WTC11 (cell line): ENCODE measurements at regions not wholly inside any gene's neighbourhood (a gene's known extent, or its start where the extent isn't known, plus 50 kb on each side); places are given as distances from the start of the nearest gene placed in this dataset.
"Not testable (repeated sequence)": the region's sequence is repeated elsewhere in the genome, so short reads cannot be mapped to it uniquely, and the experiment has no call there.

Source experiments
- ATAC-seq: fragments of 200-7000 bp; cut with Tn5 transposase; 2 replicates; pipeline ENCODE4 v1.10.0; 2021; ENCODE audit warnings: mild to moderate bottlenecking, moderate library complexity
- CTCF ChIA-PET: fragments of 300-600 bp; sonication (Branson Sonifier 250); formaldehyde crosslinking; loops from one replicate; lab custom pipeline; 2021; ENCODE audit warnings: antibody characterized with exemption; lab: Charles Lee
- POLR2A ChIA-PET: fragments of 350-600 bp; sonication (Branson Sonifier 250); formaldehyde crosslinking; loops from one replicate; lab custom pipeline; 2021; ENCODE audit warnings: antibody characterized with exemption; lab: Charles Lee
- DNase-seq: peaks from one replicate; pipeline ENCODE4 v3.0.0; 2021; ENCODE audit warnings: low spot score
- H3K27ac Mint-ChIP-seq: 2 replicates; pipeline ENCODE4 v1.8.0; 2021; ENCODE audit warnings: mixed read lengths
- H3K27me3 Mint-ChIP-seq: 2 replicates; pipeline ENCODE4 v1.8.0; 2021; ENCODE audit warnings: low read depth, mild to moderate bottlenecking, moderate library complexity, mixed read lengths
- H3K36me3 Mint-ChIP-seq: 2 replicates; pipeline ENCODE4 v1.8.0; 2021; ENCODE audit warnings: mixed read lengths
- H3K4me1 Mint-ChIP-seq: 2 replicates; pipeline ENCODE4 v1.8.0; 2022; ENCODE audit warnings: mixed read lengths
- H3K4me3 Mint-ChIP-seq: 2 replicates; pipeline ENCODE4 v1.8.0; 2021; ENCODE audit warnings: mild to moderate bottlenecking, moderate library complexity, mixed read lengths
- H3K9me3 Mint-ChIP-seq: 2 replicates; pipeline ENCODE4 v1.8.0; 2021; ENCODE audit warnings: mixed read lengths
- ATF2 ChIP-seq: sonication (generic); formaldehyde crosslinking; IDR thresholded peaks from 2 replicates; pipeline ENCODE4 v1.8.1; 2022; ENCODE audit warnings: low read depth, missing genetic modification reagents, borderline replicate concordance
- CBFB ChIP-seq: sonication (generic); formaldehyde crosslinking; IDR thresholded peaks from 2 replicates; pipeline ENCODE4 v1.8.1; 2022; ENCODE audit warnings: mild to moderate bottlenecking, low read depth, missing genetic modification reagents
- CREM ChIP-seq: sonication (generic); formaldehyde crosslinking; IDR thresholded peaks from 2 replicates; pipeline ENCODE4 v1.8.1; 2022; ENCODE audit warnings: mild to moderate bottlenecking, missing genetic modification reagents, moderate library complexity
- CTCF ChIP-seq: fragments of 200-600 bp; IDR thresholded peaks from 2 replicates; pipeline ENCODE4 v1.8.0; 2022; ENCODE audit warnings: antibody characterized with exemption
- EMX1 ChIP-seq: fragments of 250-450 bp; sonication (Bioruptor Pico); IDR thresholded peaks from 2 replicates; pipeline ENCODE4 v1.8.0; 2021; ENCODE audit warnings: mild to moderate bottlenecking
- FOXP1 ChIP-seq: sonication (generic); formaldehyde crosslinking; IDR thresholded peaks from 2 replicates; pipeline ENCODE4 v1.8.0; 2022; ENCODE audit warnings: missing genetic modification reagents, mild to moderate bottlenecking, moderate library complexity, borderline replicate concordance
- FOXP4 ChIP-seq: sonication (generic); formaldehyde crosslinking; IDR thresholded peaks from 2 replicates; pipeline ENCODE4 v1.8.0; 2022; ENCODE audit warnings: mild to moderate bottlenecking, missing genetic modification reagents
- GRHL2 ChIP-seq: fragments of 250-450 bp; sonication (Bioruptor Pico); IDR thresholded peaks from 2 replicates; pipeline ENCODE4 v1.8.0; 2022; ENCODE audit warnings: mild to moderate bottlenecking, moderate library complexity; ENCODE audit not compliant: insufficient replicate concordance, severe bottlenecking
- NR1H2 ChIP-seq: sonication (generic); formaldehyde crosslinking; IDR thresholded peaks from 2 replicates; pipeline ENCODE4 v1.9.0; 2021; ENCODE audit warnings: mild to moderate bottlenecking, moderate library complexity, missing genetic modification reagents
- SMAD4 ChIP-seq: sonication (generic); formaldehyde crosslinking; IDR thresholded peaks from 2 replicates; pipeline ENCODE4 v1.8.0; 2022; ENCODE audit warnings: mild to moderate bottlenecking, missing genetic modification reagents
- TCF7 ChIP-seq: sonication (generic); formaldehyde crosslinking; IDR thresholded peaks from 2 replicates; pipeline ENCODE4 v1.8.0; 2022; ENCODE audit warnings: mild to moderate bottlenecking, low read depth, missing genetic modification reagents, moderate library complexity
- TEAD1 ChIP-seq: sonication (generic); formaldehyde crosslinking; IDR thresholded peaks from 2 replicates; pipeline ENCODE4 v1.8.0; 2022; ENCODE audit warnings: mild to moderate bottlenecking, missing genetic modification reagents
- TP53 ChIP-seq: sonication (generic); formaldehyde crosslinking; IDR thresholded peaks from 2 replicates; pipeline ENCODE4 v1.8.1; 2023; ENCODE audit warnings: mild to moderate bottlenecking, missing genetic modification reagents
- USF2 ChIP-seq: sonication (generic); formaldehyde crosslinking; IDR thresholded peaks from 2 replicates; pipeline ENCODE4 v1.8.1; 2023; ENCODE audit warnings: mild to moderate bottlenecking, missing genetic modification reagents, moderate library complexity
- ZBTB43 ChIP-seq: sonication (generic); formaldehyde crosslinking; IDR thresholded peaks from 2 replicates; pipeline ENCODE4 v1.8.1; 2023; ENCODE audit warnings: mild to moderate bottlenecking, missing genetic modification reagents
- ZMAT4 ChIP-seq: fragments of 250-450 bp; sonication (Bioruptor Pico); IDR thresholded peaks from 2 replicates; pipeline ENCODE4 v1.9.0; 2021; ENCODE audit warnings: mild to moderate bottlenecking
- ZNF121 ChIP-seq: sonication (generic); formaldehyde crosslinking; IDR thresholded peaks from 2 replicates; pipeline ENCODE4 v1.8.0; 2023; ENCODE audit warnings: missing genetic modification reagents
- ZNF219 ChIP-seq: sonication (generic); formaldehyde crosslinking; IDR thresholded peaks from 2 replicates; pipeline ENCODE4 v1.8.0; 2023; ENCODE audit warnings: missing genetic modification reagents, mild to moderate bottlenecking, borderline replicate concordance
- TF ChIP-seq, protein P1 (sequence below): sonication (generic); formaldehyde crosslinking; IDR thresholded peaks from 2 replicates; pipeline ENCODE4 v1.8.1; 2023; ENCODE audit warnings: mild to moderate bottlenecking, missing genetic modification reagents, moderate library complexity
- TF ChIP-seq, protein P2 (sequence below): sonication (generic); formaldehyde crosslinking; IDR thresholded peaks from 2 replicates; pipeline ENCODE4 v1.8.1; 2022; ENCODE audit warnings: low read depth, mild to moderate bottlenecking, moderate library complexity, missing genetic modification reagents, borderline replicate concordance

GRCh38 chr4:156374069-156374468, 420.4 kb upstream of the CTSO start:
- Mint-ChIP-seq H3K4me1 (peaks cover 15% of the 10 kb centered on the region), H3K27me3 (no peaks in the 10 kb centered on the region), H3K9me3 (no peaks in the 10 kb centered on the region; the same call in 1 of the 2 replicates), H3K36me3 (peaks cover 3% of the 10 kb centered on the region), H3K27ac (no peak overlapping the region), H3K4me3 (no peak overlapping the region)
- POLR2A ChIA-PET, result no interaction called here
- TF ChIP-seq CTCF (no peak), SMAD4 (CRISPR knock-in tag) (no peak), ZNF219 (CRISPR knock-in tag) (no peak), FOXP1 (CRISPR knock-in tag) (no peak), ZBTB43 (no peak), CBFB (CRISPR knock-in tag) (no peak), NR1H2 (no peak), ZNF121 (CRISPR knock-in tag) (no peak), TP53 (CRISPR knock-in tag) (no peak), EMX1 (CRISPR knock-in tag) (no peak), TCF7 (CRISPR knock-in tag) (no peak), ZMAT4 (no peak), FOXP4 (no peak), TEAD1 (CRISPR knock-in tag) (no peak), CREM (CRISPR knock-in tag) (no peak), USF2 (CRISPR knock-in tag) (no peak), ATF2 (CRISPR knock-in tag) (no peak), GRHL2 (CRISPR knock-in tag) (no peak)
- TF ChIP-seq, protein P1, sequence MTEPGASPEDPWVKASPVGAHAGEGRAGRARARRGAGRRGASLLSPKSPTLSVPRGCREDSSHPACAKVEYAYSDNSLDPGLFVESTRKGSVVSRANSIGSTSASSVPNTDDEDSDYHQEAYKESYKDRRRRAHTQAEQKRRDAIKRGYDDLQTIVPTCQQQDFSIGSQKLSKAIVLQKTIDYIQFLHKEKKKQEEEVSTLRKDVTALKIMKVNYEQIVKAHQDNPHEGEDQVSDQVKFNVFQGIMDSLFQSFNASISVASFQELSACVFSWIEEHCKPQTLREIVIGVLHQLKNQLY (CRISPR knock-in tag), result no peak
- TF ChIP-seq, protein P2, sequence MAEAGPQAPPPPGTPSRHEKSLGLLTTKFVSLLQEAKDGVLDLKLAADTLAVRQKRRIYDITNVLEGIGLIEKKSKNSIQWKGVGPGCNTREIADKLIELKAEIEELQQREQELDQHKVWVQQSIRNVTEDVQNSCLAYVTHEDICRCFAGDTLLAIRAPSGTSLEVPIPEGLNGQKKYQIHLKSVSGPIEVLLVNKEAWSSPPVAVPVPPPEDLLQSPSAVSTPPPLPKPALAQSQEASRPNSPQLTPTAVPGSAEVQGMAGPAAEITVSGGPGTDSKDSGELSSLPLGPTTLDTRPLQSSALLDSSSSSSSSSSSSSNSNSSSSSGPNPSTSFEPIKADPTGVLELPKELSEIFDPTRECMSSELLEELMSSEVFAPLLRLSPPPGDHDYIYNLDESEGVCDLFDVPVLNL (CRISPR knock-in tag), result no peak
- CTCF ChIA-PET, result interaction anchor here (0.6 kb wide), 1 partner anchor 209 kb away, joined by 3 read pairs; no protein-coding TSS in a partner anchor
- DNase-seq, result no peak
- ATAC-seq, result peak; percentile 61; the same call in 1 of the 2 replicates

GRCh38 chr4:156367502-156367901, 413.8 kb upstream of the CTSO start:
- peaks cover 16% of the 10 kb centered on the region for H3K36me3 Mint-ChIP-seq
- H3K4me3 Mint-ChIP-seq, result peak overlapping the region; percentile 63
- peaks cover 13% of the 10 kb centered on the region for H3K9me3 Mint-ChIP-seq
- H3K27ac Mint-ChIP-seq, POLR2A ChIA-PET, H3K4me1 Mint-ChIP-seq, H3K27me3 Mint-ChIP-seq, CTCF ChIA-PET, ATAC-seq: not testable (repeated sequence)
- peak; percentile 45 for DNase-seq
